GM19239 (cell line): ENCODE measurements at regions not wholly inside any gene's neighbourhood (a gene's known extent, or its start where the extent isn't known, plus 50 kb on each side); places are given as distances from the start of the nearest gene placed in this dataset.
"Not testable (repeated sequence)": the region's sequence is repeated elsewhere in the genome, so short reads cannot be mapped to it uniquely, and the experiment has no call there.

Experiments
- DNase-seq: peaks from one replicate; pipeline ENCODE4 v3.0.0; 2011; ENCODE audit warnings: low spot score; ENCODE audit not compliant: insufficient read length
- FAIRE-seq: peaks from 2 replicates; lab custom pipeline; 2011; peaks lifted over from hg19 to GRCh38; lab: Jason Lieb, UNC

DNA sequence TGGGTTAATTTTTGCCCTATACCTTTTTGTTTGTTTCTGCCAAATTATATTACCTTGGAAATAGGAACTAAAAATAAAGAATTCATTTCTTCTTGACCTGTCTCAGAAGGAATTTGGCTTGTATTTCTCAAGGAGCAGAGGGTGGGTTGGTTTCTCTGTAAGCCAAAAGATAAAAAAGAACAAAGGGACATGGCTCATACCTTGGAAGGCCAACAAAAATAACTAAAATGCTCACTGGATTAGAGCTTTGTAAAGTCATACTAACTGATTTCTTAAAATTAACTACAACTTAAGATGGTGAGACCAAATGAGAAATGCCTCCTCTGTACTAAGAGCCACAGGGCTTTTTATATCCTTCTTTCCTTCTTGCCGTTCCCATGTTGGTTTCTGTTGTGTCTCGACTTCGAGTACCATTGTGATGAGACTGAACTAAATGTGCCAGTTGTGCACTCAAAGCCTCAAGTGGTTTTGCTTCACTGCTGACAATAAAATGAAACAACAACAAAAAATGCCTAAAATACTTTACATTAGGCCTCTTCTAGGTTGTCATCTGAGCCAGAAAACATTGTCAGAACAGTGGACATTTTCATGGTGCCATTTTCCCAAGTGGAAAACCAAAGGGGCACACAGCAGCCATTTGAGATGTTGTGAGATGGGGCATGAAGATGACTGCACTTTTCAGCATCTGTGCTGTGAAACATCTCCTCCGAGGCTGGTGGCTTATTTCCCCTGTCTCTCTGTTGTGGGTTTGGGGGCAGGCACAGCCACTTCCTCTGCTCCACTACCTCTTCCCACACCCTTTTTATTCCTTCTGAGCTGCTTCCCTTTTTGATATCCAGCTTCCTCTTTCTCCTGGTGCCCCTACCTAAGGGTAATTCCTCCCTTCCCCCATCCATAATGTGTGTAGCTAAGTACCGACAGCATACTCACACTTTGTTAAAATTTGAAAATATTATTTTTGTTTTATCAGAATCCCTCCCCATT is 51.8 kb upstream of the AGR3 start:
- FAIRE-seq, result no peak
- no peak for DNase-seq

DNA sequence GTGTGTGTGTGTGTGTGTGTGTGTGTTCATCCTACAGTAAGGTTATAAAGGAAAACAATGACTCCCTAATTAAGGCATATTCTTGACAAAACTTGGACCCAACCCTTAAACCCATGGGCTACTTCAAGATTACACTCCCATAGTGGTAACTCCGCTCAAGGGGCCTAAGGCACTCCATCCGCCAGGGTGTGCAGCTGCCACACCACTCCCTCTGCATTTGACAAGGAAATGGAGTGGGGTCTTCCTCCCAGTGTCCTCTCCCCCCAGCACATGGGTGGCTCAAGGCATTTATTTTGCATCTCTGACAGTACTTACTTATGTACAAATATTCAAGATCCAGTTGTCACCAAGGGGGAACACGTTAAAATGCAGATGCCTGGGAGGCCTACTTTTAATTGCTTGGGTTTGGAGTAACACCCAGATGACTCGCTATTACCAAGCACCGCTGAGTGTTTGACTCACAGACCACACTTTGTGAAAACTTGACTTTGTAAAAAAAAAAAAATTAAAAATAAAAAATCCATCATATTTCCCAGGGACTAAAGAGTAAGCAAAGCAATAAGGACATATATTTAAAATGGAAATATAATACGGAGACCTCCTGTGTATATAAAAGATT is 53.0 kb upstream of the AGR3 start:
- DNase-seq (no peak), FAIRE-seq (no peak)

DNA sequence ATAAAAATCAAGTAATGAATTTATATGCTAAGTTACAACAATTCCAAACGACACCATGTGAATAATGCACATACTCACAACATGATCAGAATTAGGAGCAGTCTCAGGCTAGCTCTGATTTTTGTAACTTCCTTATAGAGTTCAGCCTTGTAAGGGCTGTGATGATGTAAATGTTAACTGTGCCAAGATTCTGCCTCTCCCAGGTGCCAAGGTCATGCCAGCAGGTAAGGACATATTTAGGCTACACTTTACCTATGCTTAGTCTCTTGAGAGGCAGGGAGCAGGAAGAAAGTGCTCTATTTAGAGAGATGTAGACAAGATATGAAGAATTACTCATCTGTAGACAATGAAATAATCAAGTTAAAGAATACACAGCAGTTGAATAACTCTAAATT is 53.6 kb upstream of the AGR3 start:
- FAIRE-seq, result no peak
- no peak for DNase-seq

DNA sequence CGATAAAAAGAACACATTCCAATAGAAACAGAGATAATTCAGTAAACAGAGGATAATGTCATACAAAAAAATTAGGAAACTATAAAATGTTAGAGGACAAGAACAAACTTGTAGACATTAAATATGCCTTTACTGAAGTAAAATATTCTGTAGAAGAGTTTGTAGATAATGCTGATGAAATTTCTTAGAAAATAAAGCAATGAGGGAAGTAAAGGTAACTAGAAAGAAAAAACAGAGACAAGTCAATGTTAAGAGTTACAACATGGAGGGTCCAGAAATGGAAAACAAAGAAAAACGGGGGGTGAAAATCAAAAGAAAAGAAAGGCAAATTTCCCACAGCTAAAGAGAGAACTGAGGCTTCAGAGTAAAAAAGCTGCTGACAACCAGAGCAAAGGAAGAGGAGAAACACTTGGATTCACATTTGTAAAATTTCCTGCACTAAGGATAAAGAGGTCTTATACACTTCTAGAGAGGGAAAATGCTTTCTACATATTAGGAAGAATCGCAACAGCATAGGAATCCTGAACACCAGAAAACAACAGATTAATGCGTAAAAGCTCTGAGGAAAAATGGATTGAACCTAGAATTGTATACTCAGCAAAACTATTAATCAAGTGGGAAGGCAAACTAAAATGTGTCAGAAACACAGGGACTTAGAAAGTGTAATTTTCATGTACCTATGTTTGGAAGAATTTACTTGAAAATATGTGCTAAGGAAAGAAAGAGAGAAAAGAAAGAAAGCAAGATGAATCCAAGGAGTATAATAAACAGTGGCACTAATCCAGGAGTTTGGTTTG is 55.0 kb upstream of the AGR3 start:
- no peak for DNase-seq
- no peak for FAIRE-seq

DNA sequence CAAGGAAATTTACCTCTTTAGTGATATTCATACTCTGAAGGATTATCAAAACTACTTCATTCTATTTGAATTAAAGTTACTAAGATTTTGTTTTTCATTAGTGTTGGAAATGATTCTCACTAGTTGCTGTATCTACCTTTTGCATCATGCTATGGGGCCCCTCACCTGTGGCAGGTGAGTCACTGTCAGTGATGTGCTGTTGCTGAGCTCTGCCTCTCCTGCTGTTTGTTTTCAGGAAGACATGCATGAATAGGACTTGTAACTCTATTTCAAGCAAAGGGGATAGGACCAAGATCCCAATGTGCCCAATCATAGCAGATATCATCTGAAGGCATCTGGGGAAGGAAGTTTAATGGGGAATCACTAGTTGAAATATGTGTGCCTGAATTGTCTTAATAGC is 57.4 kb upstream of the AGR3 start:
- DNase-seq (no peak), FAIRE-seq (no peak)

DNA sequence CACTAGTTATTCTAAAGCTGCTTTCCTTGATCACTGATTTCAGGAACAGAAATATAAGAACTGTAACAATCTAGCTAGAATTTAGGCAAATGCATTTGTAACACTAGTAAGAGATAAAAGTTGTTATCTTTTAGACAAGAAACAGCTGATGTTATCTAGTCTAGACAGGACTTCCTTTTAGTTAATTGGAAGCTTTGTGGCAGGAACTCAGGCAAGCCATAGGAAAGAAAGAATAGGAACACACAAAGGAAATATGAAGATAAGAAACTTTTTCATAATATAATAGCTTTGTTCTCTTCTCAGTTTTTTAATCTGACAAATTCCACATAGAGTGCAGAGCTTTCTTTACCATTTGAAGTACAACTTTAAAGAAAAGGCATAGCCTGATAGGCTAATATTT is 59.0 kb upstream of the AGR3 start:
- FAIRE-seq (no peak), DNase-seq (no peak)

DNA sequence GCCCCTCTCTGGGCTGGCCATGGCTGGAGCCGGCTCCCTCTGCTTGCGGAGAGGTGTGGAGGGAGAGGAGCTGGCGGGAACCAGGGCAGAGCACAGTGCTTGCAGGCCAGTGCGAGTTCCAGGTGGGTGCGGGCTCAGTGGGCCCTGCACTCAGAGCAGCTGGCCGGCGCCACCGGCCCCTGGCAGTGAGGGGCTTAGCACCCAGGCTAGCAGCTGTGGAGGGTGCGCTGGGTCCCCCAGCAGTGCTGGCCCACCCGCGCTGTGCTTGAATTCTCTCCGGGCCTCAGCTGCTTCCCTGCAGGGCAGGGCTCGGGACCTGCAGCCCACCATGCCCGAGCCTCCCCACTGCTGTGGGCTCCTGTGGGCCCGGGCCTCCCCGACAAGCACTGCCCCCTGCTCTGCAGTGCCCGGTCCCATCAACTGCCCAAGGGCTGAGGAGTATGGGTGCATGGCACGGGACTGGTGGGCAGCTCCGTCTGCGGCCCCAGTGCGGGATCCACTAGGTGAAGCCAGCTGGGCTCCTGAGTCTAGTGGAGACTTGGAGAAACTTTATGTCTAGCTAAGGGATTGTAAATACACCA is 61.2 kb upstream of the AGR3 start:
- FAIRE-seq (no peak), DNase-seq (no peak)

DNA sequence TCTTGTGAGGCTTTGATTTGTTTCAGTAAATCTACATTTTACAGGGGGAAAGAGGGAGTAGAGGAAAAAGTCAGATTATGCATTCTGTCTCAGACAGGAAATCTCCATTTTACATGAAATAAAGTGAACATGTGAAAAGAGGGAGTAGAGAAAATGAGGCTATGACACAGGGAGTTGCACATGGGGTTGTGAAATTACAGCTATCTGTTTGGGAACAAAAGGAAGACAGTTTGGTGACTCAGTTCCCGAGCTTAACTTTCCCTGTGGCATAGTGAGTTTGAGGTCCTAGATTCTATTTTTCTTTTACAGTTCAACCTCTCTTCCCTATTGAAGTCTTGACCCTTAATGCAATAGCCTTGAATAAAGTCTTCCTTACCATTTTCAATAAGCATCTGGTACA is 63.2 kb upstream of the AGR3 start:
- DNase-seq (no peak), FAIRE-seq (no peak)

DNA sequence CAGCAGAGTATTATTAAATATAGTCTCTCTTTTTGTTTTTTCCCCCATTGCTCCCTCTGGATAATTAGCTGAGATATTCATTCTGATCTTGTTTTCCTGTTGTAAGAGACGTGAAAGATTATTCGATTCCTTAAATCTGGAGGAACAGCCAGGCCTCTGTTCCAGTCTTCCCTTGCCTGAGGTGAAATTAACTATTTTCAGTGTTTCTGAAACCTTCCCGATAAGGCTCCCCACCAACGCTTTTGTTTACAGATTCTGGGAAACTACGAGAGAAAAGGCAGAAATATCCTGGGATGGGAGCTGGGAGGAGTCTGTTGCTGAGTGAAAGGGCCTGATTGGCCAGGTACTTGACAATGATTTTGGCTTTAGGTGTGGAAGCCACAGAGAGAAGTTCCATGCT is 63.6 kb upstream of the AGR3 start:
- FAIRE-seq, result no peak

DNA sequence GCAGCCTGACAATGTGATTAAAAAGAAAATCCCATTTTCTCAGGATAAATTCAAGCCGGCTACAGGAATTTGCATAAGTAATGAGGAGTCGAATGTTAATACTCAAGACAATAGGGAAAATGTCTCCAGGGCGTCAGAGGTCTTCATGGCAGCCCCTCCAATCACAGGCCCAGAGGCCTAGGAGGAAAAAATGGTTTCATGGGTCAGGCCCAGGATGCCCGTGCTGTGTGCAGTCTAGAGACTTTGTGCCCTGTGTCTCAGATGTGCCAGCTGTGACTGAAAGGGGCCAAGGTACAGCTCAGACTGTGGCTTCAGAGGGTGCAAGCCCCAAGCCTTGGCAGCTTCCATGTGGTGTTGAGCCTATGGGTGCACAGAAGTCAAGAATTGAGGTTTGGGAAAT is 66.3 kb upstream of the AGR3 start:
- not testable (repeated sequence) for DNase-seq, FAIRE-seq

More for the DNA sequence above, 63.6 kb upstream of the AGR3 start:
- DNase-seq, result no peak

DNA sequence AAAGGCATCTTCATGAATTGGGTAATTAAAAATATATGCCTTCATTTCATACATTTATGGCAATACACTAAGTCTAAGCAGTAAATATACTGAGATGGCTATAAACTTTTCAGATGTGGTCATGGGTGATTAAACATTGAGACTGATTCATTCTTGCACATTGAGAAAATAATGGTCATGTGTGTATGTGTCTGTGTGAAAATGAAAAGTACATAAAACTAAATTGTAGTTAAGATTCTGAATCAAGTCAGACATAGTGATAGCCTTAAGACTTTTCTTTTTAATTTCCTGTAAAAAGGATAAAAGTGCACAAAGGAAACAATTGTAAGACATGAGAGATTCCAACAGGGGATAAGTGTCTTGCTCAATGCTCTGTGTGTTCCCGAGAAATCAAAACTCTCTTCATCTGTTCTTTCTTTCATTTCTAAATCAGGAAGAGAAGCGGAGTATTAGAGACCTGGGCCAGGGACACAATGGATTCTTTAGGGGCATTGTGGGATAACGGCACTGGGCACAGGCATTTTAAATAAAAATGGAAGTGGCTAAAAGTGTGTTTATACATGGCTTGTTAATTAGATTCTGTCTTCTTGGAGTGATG is 69.8 kb upstream of the AGR3 start:
- FAIRE-seq, result no peak
- no peak for DNase-seq

DNA sequence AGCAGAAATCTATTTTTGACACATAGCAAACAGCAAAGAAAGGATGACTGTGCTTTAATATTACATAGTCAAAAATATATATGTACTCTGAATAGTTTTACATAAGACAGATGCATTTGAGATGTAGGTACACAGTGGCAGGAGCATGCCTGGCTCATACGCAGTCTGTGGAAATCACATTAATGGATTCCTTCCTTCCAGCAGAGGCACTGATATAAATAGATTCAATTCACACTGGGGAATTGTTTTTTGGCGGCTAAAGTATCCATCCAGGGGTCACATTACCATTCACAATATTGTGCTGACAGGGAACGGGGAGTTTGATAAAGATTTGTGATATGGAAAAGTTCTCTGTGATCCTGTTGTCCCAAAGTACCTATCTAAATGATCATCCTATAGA is 72.5 kb upstream of the AGR3 start:
- FAIRE-seq, result no peak
- no peak for DNase-seq

DNA sequence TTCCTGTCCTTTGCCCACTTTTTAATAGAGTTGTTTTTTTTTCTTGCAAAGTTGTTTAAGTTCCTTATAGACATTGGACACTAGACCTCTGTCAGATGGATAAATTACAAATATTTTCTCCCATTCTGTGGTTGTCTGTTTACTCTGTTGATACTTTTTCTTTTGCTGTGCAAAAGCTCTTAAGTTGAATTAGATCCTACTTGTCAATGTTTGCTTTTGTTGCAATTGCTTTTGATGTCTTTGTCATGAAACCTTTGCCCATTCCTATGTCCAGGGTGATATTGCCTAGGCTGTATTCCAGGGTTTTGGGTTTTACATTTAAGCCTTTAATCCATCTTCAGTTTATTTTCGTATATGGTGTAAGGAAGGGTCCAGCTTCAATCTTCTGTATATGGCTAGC is 76.9 kb upstream of the AGR3 start:
- no peak for FAIRE-seq
- DNase-seq, result no peak

DNA sequence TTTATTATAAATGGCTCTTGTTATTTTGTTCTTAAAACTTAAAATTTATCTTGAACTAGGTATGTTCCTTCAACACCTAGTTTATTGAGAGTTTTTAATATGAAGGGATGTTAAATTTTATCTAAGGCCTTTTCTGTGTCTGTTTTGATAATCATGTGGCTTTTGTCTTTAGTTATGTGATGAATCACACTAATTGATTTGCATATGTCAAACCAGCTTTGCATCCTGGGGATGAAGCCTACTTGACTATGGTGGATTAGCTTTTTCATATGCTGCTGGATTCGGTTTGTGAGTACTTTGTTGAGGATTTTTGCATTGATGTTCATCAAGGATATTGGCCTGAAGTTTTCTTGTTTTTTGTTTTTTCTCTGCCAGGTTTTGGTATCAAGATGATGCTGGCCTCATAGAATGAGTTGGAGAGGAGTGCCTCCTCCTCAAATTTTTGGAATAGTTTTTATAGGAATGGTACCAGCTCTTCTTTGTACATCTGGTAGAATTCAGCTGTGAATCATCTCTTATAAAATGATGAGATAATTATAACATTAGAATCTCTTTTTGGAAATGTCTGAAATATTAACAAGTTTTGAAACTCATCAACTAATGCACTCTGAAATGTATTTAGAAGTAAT is 78.7 kb upstream of the AGR3 start:
- DNase-seq, result no peak
- FAIRE-seq, result no peak

DNA sequence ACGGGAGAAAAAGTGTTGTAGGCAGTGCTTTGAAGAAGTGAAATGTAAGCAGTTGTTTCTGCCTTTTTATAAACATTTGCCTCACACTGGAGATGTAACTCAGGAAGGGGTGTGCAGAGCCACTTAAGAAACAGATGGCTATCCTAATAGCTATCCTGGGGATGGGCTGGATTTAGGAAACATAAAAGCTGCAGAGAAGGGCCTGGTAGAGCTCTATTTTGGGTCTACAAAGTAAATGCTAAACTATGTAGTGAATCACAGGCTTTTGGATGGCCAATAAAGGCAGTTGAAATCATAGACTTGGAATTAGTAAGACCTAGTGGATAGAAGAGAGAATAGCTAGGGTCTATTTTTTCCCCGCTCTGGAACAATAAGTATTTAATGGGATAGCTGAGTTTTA is 79.9 kb upstream of the AGR3 start:
- FAIRE-seq, result no peak
- DNase-seq, result no peak

DNA sequence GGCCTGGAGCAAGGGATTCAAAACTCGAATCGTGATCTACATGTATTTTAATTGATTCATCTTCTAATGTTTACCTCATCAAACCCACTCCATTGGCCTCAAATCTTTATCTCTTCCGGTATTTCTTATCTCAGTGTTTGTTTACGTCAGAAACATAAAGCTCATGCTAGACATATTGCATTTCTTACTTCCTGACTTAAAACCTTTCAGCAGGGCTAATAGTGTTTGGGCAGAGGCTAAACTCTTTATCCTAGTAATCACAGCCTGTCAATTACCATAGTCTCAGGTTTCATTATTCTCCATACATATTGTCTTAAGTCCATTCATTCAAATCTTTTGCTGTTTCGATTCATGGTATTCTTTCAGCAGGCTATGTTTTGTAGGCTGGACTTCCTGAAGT is 81.3 kb upstream of the AGR3 start:
- no peak for FAIRE-seq

DNA sequence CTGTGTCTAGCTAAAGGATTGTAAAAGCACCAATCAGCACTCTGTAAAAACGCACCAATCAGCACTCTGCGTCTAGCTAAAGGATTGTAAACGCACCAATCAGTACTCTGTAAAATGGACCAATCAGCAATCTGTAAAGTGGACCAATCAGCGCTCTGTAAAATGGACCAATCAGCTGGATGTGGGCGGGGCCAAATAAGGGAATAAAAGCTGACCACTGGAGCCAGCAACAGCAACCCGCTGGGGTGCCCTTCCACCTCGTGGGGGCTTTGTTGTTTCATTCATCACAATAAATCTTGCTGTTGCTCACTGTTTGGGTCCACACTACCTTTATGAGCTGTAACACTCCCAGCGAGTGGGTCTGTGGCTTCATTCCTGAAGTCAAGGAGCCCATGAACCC is 83.9 kb upstream of the AGR3 start:
- FAIRE-seq, DNase-seq: not testable (repeated sequence)

More for the DNA sequence above, 81.3 kb upstream of the AGR3 start:
- DNase-seq, result no peak

DNA sequence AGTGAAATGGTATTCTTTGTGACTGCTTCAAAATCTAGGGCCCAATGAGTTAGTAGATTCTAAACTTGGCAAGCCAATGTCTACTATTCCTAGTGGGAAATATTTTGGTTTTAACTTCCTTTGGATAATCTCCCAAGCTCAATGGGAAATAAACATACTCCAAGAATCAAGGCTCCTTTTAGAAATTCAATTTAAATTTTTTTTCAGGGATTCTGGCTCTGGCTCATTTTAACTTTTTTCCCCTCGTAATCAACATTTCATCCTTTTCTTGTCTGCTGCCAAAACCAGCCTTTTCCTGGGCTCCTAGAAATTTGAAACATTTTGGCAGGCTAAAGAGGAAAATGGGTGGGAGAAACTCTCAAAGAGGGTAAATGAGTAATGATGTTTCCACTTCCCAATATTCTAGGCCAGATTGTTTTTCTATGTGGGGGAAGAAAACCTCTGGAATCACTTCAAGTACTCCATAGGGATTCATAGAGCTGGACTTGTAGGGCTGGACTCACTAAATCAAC is 85.6 kb upstream of the AGR3 start:
- DNase-seq, result no peak
- no peak for FAIRE-seq

DNA sequence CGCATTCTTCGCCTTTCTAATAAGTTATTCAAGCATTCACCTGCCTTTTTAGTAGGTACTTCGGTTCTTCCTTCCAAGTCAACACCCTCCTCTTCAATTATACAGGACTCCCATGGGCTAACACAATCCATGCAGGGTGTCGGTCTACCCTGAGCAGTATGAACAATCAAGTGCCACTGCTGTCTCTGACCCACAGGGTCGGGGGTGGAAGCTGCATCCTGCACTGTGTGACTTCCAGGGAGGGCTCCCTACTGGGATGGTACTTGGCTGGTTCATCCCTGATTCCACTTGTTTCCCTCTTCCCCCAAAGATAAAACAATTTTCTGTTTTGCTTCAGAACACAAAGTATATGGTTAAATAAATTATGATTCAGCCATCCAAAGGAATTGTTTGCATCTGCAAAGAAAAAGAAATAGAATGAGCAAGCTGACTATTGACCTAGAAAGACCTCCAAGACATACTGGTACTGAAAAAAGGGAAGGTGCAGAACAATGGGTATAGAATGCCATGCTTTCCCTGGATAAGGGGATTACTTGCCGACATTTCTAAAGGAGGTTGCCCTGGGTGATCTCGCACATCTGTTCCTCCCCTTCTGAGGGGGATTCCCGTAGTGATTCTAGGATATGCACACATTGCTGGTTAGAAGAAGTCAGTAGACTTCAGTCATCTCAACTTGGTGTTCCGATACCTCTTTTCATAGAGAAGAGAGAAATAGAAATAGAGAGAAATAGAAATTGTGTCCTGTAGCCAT is 89.1 kb upstream of the AGR3 start:
- DNase-seq (no peak), FAIRE-seq (no peak)
